NB4 (cell line): ENCODE measurements at regions not wholly inside any gene's neighbourhood (a gene's known extent, or its start where the extent isn't known, plus 50 kb on each side); places are given as distances from the start of the nearest gene placed in this dataset.
A peak's percentile ranks its signal among the peaks of the same experiment; 100 is the strongest.

ENCODE experiments used
- DNase-seq: peaks from one replicate; pipeline ENCODE4 v3.0.0; 2010; ENCODE audit warnings: low read depth
- H3K4me3 ChIP-seq: one replicate; pipeline ENCODE4 v1.5.1; 2011; ENCODE audit warnings: mild to moderate bottlenecking, low read depth, low read length, moderate library complexity
- MAX ChIP-seq: IDR thresholded peaks from 2 replicates; pipeline ENCODE4 v1.6.1; 2011; ENCODE audit warnings: low read depth, low read length
- MYC ChIP-seq: IDR thresholded peaks from 2 replicates; pipeline ENCODE4 v1.6.1; 2011; ENCODE audit warnings: low read depth, low read length
- POLR2A ChIP-seq: IDR thresholded peaks from 2 replicates; pipeline ENCODE4 v1.6.1; 2011; ENCODE audit warnings: mild to moderate bottlenecking; ENCODE audit not compliant: insufficient read length; ENCODE audit errors: extremely low read depth
- TF ChIP-seq, protein P1 (sequence below): IDR thresholded peaks from one replicate; pipeline ENCODE4 v1.5.1; 2012; ENCODE audit warnings: low read depth, low read length

DNA sequence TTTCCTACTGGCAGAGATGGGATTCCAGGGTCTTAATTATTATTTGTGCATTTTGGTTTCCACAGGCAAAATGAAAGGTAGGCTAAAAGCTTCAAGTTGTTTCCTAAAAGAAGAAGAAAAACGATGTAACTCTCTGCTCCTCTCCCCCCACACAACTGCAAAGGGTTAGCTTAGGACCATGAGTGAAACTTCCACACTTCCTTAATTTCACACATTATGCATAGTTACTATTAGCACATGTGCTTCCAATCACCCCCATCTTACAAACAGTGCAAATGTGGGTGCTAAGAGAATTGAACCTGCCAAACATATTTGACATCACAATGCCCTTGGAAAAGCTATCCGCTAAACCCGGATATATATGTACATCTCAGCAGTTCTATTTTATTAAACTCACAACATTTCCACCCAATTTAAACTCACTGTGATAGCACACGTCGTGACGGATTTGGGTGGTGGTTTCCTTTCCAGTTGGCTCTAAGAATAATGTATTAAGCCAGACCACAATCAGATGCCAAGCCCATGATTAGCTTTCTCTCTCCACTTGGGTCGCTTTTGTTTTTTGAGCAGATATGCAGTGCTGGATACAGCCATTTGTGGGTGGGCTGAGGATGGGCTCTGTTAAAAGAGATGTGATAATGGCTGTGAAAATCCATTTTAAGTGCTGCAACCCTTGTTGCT is 245.0 kb upstream of the POU2AF2 start:
- no peak for DNase-seq
- TF ChIP-seq, protein P1, sequence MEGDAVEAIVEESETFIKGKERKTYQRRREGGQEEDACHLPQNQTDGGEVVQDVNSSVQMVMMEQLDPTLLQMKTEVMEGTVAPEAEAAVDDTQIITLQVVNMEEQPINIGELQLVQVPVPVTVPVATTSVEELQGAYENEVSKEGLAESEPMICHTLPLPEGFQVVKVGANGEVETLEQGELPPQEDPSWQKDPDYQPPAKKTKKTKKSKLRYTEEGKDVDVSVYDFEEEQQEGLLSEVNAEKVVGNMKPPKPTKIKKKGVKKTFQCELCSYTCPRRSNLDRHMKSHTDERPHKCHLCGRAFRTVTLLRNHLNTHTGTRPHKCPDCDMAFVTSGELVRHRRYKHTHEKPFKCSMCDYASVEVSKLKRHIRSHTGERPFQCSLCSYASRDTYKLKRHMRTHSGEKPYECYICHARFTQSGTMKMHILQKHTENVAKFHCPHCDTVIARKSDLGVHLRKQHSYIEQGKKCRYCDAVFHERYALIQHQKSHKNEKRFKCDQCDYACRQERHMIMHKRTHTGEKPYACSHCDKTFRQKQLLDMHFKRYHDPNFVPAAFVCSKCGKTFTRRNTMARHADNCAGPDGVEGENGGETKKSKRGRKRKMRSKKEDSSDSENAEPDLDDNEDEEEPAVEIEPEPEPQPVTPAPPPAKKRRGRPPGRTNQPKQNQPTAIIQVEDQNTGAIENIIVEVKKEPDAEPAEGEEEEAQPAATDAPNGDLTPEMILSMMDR, result no peak
- TF ChIP-seq MYC, result no peak
- TF ChIP-seq MAX, result no peak
- no peak for TF ChIP-seq POLR2A
- no peak overlapping the region for H3K4me3 ChIP-seq

- DNase-seq, result no peak
- TF ChIP-seq POLR2A (no peak), MYC (no peak), MAX (no peak)
- TF ChIP-seq, protein P1, result no peak
- H3K4me3 ChIP-seq, result no peak overlapping the region
Measured at GRCh38 chr11:110992481-110992880, 253.0 kb upstream of the POU2AF2 start.

- no peak for DNase-seq
- no peak for TF ChIP-seq MAX
- H3K4me3 ChIP-seq, result no peak overlapping the region
Measured at GRCh38 chr11:110991661-110992355, 253.7 kb upstream of the POU2AF2 start.

GRCh38 chr11:110990311-110990710 is 255.2 kb upstream of the POU2AF2 start:
- no peak overlapping the region for H3K4me3 ChIP-seq
- DNase-seq, result no peak
- TF ChIP-seq, protein P1, result no peak
- TF ChIP-seq MYC, result no peak
- TF ChIP-seq POLR2A, result no peak
- TF ChIP-seq MAX, result no peak

GRCh38 chr11:110989428-110990133 is 255.9 kb upstream of the POU2AF2 start:
- H3K4me3 ChIP-seq, result no peak overlapping the region
- peak; percentile 26 for DNase-seq
- TF ChIP-seq POLR2A (no peak), MYC (no peak), MAX (no peak)
- TF ChIP-seq, protein P1, result no peak

DNA sequence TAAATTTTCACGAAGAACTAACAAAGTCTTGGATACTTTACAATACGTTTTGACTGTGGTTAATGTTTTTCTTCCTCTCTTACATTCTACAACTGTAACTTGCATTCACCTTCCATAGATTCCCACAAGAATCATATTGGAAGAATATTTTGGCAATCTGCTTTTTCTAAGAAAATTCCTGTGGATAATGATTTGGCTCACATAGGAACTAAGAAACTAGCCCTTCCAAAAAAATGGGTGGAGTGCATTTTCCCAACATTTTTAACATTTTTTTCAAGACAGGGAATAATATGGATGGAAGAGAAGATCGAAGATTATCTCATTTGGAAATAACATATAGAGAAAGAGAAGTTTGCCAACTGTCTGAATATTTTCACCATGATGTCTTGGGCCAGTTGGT is 256.9 kb upstream of the POU2AF2 start:
- DNase-seq, result no peak
- no peak for TF ChIP-seq MYC
- no peak for TF ChIP-seq POLR2A
- TF ChIP-seq, protein P1, result no peak
- no peak for TF ChIP-seq MAX
- H3K4me3 ChIP-seq, result no peak overlapping the region
